ENCODE measurements at regions not wholly inside any gene's neighbourhood (a gene's known extent, or its start where the extent isn't known, plus 50 kb on each side); places are given as distances from the start of the nearest gene placed in this dataset.

DNA sequence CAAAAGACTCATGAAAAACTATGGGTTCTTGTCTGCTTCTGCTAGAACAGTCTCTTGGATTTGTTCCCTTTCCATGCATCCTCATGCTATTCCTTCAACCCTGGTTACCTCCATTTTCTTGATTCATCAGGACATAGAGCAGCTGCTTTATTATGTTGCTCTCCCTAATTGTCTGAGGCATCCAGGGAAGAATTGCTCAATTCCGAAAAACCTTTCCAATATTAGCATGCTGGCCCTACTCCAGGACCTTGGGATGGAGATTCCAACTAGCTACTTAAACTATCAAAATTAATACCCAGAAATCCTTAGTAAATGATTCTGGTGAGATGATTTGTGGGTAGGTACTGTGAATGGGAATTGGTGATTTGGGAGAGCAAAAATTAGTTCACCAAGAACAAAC lies 56.6 kb upstream of the FAM47B start:
- Histone ChIP-seq H3K4me3 (ENCODE audit: insufficient read depth, low read depth, low read length) (no peak overlapping the region), H3K36me3 (replicated peaks; ENCODE audit: control insufficient read depth, insufficient read depth, low read length) (no peaks in the 10 kb centered on the region), H3K27me3 (ENCODE audit: control insufficient read depth, insufficient read depth, low read length) (no peaks in the 10 kb centered on the region)
- no peak for DNase-seq

DNA sequence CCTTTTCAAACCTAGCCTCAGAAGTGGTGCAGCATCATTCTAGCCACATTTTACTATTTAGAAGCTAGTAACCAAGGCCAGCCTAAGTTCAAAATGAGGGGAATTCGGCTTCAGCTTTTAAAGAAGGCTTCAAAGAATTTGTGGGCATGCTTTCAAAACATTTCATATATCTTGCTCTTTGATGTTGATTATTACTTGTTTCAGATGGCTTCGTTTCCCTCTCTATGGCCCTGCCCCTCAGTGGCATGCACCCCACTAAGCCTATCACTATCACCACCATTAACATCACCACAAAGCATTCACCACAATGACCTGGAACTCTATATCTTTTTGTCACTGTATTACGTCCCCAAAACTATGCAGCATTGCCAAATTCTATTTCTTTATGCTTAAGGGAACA lies 51.2 kb upstream of the FAM47B start:
- DNase-seq, result no peak
- Histone ChIP-seq H3K36me3 (replicated peaks; ENCODE audit: control insufficient read depth, insufficient read depth, low read length) (no peaks in the 10 kb centered on the region), H3K4me3 (ENCODE audit: insufficient read depth, low read depth, low read length) (no peak overlapping the region), H3K27me3 (ENCODE audit: control insufficient read depth, insufficient read depth, low read length) (no peaks in the 10 kb centered on the region)

Data from H7 (cell line).